Activated effector memory CD4-positive, alpha-beta T cell treated with anti-CD3 and anti-CD28 coated beads, Interleukin-2, amount 50 U/mL, for 16 hours (primary cell): ENCODE measurements at regions not wholly inside any gene's neighbourhood (a gene's known extent, or its start where the extent isn't known, plus 50 kb on each side); places are given as distances from the start of the nearest gene placed in this dataset.
A peak's percentile ranks its signal among the peaks of the same experiment; 100 is the strongest.

ENCODE experiments used
- DNase-seq: peaks from one replicate; pipeline ENCODE4 v3.0.0-alpha.2; 2020

GRCh38 chr2:2890901-2891300 is 486.7 kb downstream of the EIPR1 start:
- peak; percentile 21 for DNase-seq

- peak; percentile 54 for DNase-seq
These were observed 487.4 kb downstream of the EIPR1 start for GRCh38 chr2:2890246-2890645.

GRCh38 chr2:2889646-2890045 is 488.0 kb downstream of the EIPR1 start:
- DNase-seq, result peak; percentile 25

- peak; percentile 13 for DNase-seq
These were observed 488.5 kb downstream of the EIPR1 start for GRCh38 chr2:2889141-2889540.

GRCh38 chr2:2887772-2888387 is 489.7 kb downstream of the EIPR1 start:
- DNase-seq, result peak; percentile 36

- DNase-seq, result peak; percentile 14
These were observed 490.7 kb downstream of the EIPR1 start for GRCh38 chr2:2886922-2887321.

GRCh38 chr2:2881499-2881898 is 496.1 kb downstream of the EIPR1 start:
- no peak for DNase-seq

GRCh38 chr2:2880938-2881337 is 496.7 kb downstream of the EIPR1 start:
- no peak for DNase-seq

- no peak for DNase-seq
These were observed 497.8 kb downstream of the EIPR1 start for GRCh38 chr2:2879781-2880180.

- DNase-seq, result no peak
These were observed 498.5 kb downstream of the EIPR1 start for GRCh38 chr2:2879071-2879470.

GRCh38 chr2:2877427-2877826 is 500.2 kb downstream of the EIPR1 start:
- DNase-seq, result no peak

- no peak for DNase-seq
These were observed 501.0 kb downstream of the EIPR1 start for GRCh38 chr2:2876331-2877221.

GRCh38 chr2:2875831-2876230 is 501.8 kb downstream of the EIPR1 start:
- DNase-seq, result no peak

GRCh38 chr2:2875296-2875695 is 502.3 kb downstream of the EIPR1 start:
- DNase-seq, result no peak

GRCh38 chr2:2874805-2875204 is 502.8 kb downstream of the EIPR1 start:
- DNase-seq, result no peak

GRCh38 chr2:2874341-2874740 is 503.3 kb downstream of the EIPR1 start:
- no peak for DNase-seq

- no peak for DNase-seq
These were observed 504.2 kb downstream of the EIPR1 start for GRCh38 chr2:2873450-2873811.

- no peak for DNase-seq
These were observed 504.7 kb downstream of the EIPR1 start for GRCh38 chr2:2872713-2873449.

GRCh38 chr2:2872309-2872617 is 505.4 kb downstream of the EIPR1 start:
- DNase-seq, result no peak

GRCh38 chr2:2871480-2872308 is 505.9 kb downstream of the EIPR1 start:
- no peak for DNase-seq

- DNase-seq, result no peak
These were observed 507.5 kb downstream of the EIPR1 start for GRCh38 chr2:2870106-2870505.

- DNase-seq, result no peak
These were observed 508.1 kb downstream of the EIPR1 start for GRCh38 chr2:2869553-2869952.

- no peak for DNase-seq
These were observed 509.5 kb downstream of the EIPR1 start for GRCh38 chr2:2868085-2868484.
